H1 (cell line): ENCODE measurements at regions not wholly inside any gene's neighbourhood (a gene's known extent, or its start where the extent isn't known, plus 50 kb on each side); places are given as distances from the start of the nearest gene placed in this dataset.

Experiments
- CTCF ChIA-PET: fragments of 300-600 bp; sonication (Branson Sonifier 250); formaldehyde crosslinking; loops from one replicate; lab custom pipeline; 2021; ENCODE audit not compliant: partially characterized antibody; lab: Charles Lee
- POLR2A ChIA-PET: fragments of 300-600 bp; sonication (Branson Sonifier 250); formaldehyde crosslinking; loops from one replicate; lab custom pipeline; 2021; ENCODE audit warnings: inconsistent platforms; ENCODE audit not compliant: partially characterized antibody; lab: Charles Lee
- DNase-seq, 2 experiments: peaks; one replicate each; pipeline versions ENCODE4 v3.0.0 to v3.0.0-alpha.2; 2010 to 2022; ENCODE audit warnings: low spot score in 2 of 2, low read depth in 1 of 2, mixed read lengths in 1 of 2
- FAIRE-seq: peaks from 2 replicates; lab custom pipeline; 2011; peaks lifted over from hg19 to GRCh38; lab: Jason Lieb, UNC
- H2AFZ ChIP-seq: 2 replicates; pipeline ENCODE4 v1.8.1; 2012; ENCODE audit warnings: low read length, inconsistent platforms
- H2AK5ac ChIP-seq: 2 replicates; pipeline ENCODE4 v1.6.1; 2013; ENCODE audit warnings: low read depth, low read length
- H2BK120ac ChIP-seq: replicated peaks from 2 replicates; pipeline ENCODE3; 2013; ENCODE audit warnings: low read depth, low read length, inconsistent platforms
- H2BK12ac ChIP-seq: 2 replicates; pipeline ENCODE4 v1.6.1; 2013; ENCODE audit warnings: low read depth, low read length
- H2BK15ac ChIP-seq: 2 replicates; pipeline ENCODE4 v1.6.1; 2013; ENCODE audit warnings: low read length
- H2BK20ac ChIP-seq: 2 replicates; pipeline ENCODE4 v1.6.1; 2013; ENCODE audit warnings: low read length
- H2BK5ac ChIP-seq: 2 replicates; pipeline ENCODE4 v1.6.1; 2013; ENCODE audit warnings: low read depth, low read length
- H3K14ac ChIP-seq: 2 replicates; pipeline ENCODE4 v1.6.1; 2013; ENCODE audit warnings: inconsistent platforms; ENCODE audit not compliant: insufficient read length
- H3K18ac ChIP-seq: 2 replicates; pipeline ENCODE4 v1.6.1; 2013; ENCODE audit warnings: low read length; ENCODE audit errors: extremely low read depth
- H3K23ac ChIP-seq: 2 replicates; pipeline ENCODE4 v1.6.1; 2013; ENCODE audit warnings: inconsistent platforms; ENCODE audit not compliant: insufficient read length
- H3K23me2 ChIP-seq: 2 replicates; pipeline ENCODE4 v1.6.1; 2013; ENCODE audit warnings: low read depth, low read length
- H3K27ac ChIP-seq: 2 replicates; pipeline ENCODE4 v1.6.1; 2011; ENCODE audit warnings: low read depth, low read length, inconsistent platforms
- H3K27me3 ChIP-seq, 4 experiments: replicated peaks in 1 of 4; 1 replicate in 1 of 4; 2 replicates in 3 of 4; pipeline versions ENCODE4 v1.6.1 to v1.8.1; 2011 to 2013; ENCODE audit warnings: low read length in 3 of 4, mild to moderate bottlenecking in 3 of 4, inconsistent platforms in 2 of 4, mixed read lengths in 2 of 4, moderate library complexity in 1 of 4; ENCODE audit not compliant: control insufficient read depth in 3 of 4, insufficient read depth in 3 of 4; ENCODE audit errors: extremely low read depth in 1 of 4
- H3K36me3 ChIP-seq, 4 experiments: 2 replicates each; pipeline versions ENCODE4 v1.6.1 to v1.8.1; 2011 to 2013; ENCODE audit warnings: mild to moderate bottlenecking in 4 of 4, low read length in 3 of 4, moderate library complexity in 2 of 4, control low read depth in 1 of 4, inconsistent platforms in 1 of 4; ENCODE audit not compliant: insufficient read depth in 4 of 4, control insufficient read depth in 2 of 4
- H3K4ac ChIP-seq: replicated peaks from 2 replicates; pipeline ENCODE3; 2013; ENCODE audit warnings: low read length, low read depth, mixed read lengths, inconsistent platforms; ENCODE audit not compliant: insufficient read length
- H3K4me1 ChIP-seq, 4 experiments: replicated peaks in 1 of 4; 1 replicate in 1 of 4; 2 replicates in 3 of 4; pipeline versions ENCODE4 v1.6.1 to v1.8.1; 2011 to 2013; ENCODE audit warnings: low read length in 3 of 4, inconsistent platforms in 2 of 4, mixed read lengths in 1 of 4; ENCODE audit not compliant: insufficient read depth in 4 of 4, control insufficient read depth in 3 of 4
- H3K4me2 ChIP-seq, 2 experiments: 2 replicates each; pipeline versions ENCODE4 v1.6.1 to v1.8.1; 2011 to 2013; ENCODE audit warnings: low read depth in 2 of 2, low read length in 2 of 2, control low read depth in 1 of 2, inconsistent platforms in 1 of 2, mild to moderate bottlenecking in 1 of 2; ENCODE audit not compliant: insufficient read depth in 1 of 2
- H3K4me3 ChIP-seq, 4 experiments: fragments of 200-600, 300-600 bp in 1 of 4; sonication (generic), shearing (Covaris generic), sonication (Bioruptor Twin) in 1 of 4; 2 replicates each; pipeline versions ENCODE4 v1.5.1 to v1.8.1; 2011 to 2016; ENCODE audit warnings: low read length in 4 of 4, low read depth in 3 of 4, control low read depth in 2 of 4, inconsistent platforms in 2 of 4, mild to moderate bottlenecking in 2 of 4, mixed read lengths in 1 of 4, moderate library complexity in 1 of 4; ENCODE audit not compliant: insufficient read depth in 2 of 4; ENCODE audit errors: extremely low read depth in 1 of 4
- H3K56ac ChIP-seq: replicated peaks from 2 replicates; pipeline ENCODE3; 2013; ENCODE audit warnings: low read depth, mild to moderate bottlenecking, mixed read lengths, low read length, inconsistent platforms; ENCODE audit not compliant: insufficient read length
- H3K79me1 ChIP-seq: 2 replicates; pipeline ENCODE4 v1.6.1; 2013; ENCODE audit warnings: low read depth, low read length, control low read depth
- H3K79me2 ChIP-seq, 2 experiments: 2 replicates each; pipeline versions ENCODE4 v1.6.1 to v1.8.1; 2012 to 2013; ENCODE audit warnings: low read length in 2 of 2, mild to moderate bottlenecking in 2 of 2, inconsistent platforms in 1 of 2; ENCODE audit not compliant: insufficient read depth in 2 of 2, control insufficient read depth in 1 of 2
- H3K9ac ChIP-seq, 4 experiments: replicated peaks in 1 of 4; 1 replicate in 1 of 4; 2 replicates in 3 of 4; pipeline versions ENCODE4 v1.6.1 to v1.8.1; 2011 to 2013; ENCODE audit warnings: low read depth in 3 of 4, low read length in 3 of 4, control low read depth in 2 of 4, mild to moderate bottlenecking in 2 of 4, moderate library complexity in 2 of 4, inconsistent platforms in 1 of 4; ENCODE audit errors: extremely low read depth in 1 of 4
- H3K9me3 ChIP-seq, 2 experiments: 2 replicates each; pipeline versions ENCODE4 v1.6.1 to v1.8.1; 2012 to 2013; ENCODE audit warnings: mild to moderate bottlenecking in 2 of 2, moderate library complexity in 2 of 2, control low read depth in 1 of 2, inconsistent platforms in 1 of 2, low read depth in 1 of 2, low read length in 1 of 2, mixed read lengths in 1 of 2; ENCODE audit not compliant: insufficient read depth in 2 of 2
- H4K20me1 ChIP-seq, 2 experiments: replicated peaks in 1 of 2; 2 replicates each; pipeline versions ENCODE3 to v1.8.1; 2011 to 2013; ENCODE audit warnings: inconsistent platforms in 2 of 2, low read length in 2 of 2, mild to moderate bottlenecking in 1 of 2; ENCODE audit not compliant: insufficient read depth in 2 of 2, control insufficient read depth in 1 of 2
- H4K5ac ChIP-seq: 2 replicates; pipeline ENCODE4 v1.6.1; 2013; ENCODE audit warnings: low read length, low read depth, mixed read lengths, inconsistent platforms; ENCODE audit not compliant: insufficient read length
- H4K8ac ChIP-seq: 2 replicates; pipeline ENCODE4 v1.8.0; 2013; ENCODE audit warnings: mild to moderate bottlenecking, moderate library complexity, low read length, inconsistent platforms; ENCODE audit not compliant: insufficient read depth; ENCODE audit errors: extremely low read depth
- H4K91ac ChIP-seq: replicated peaks from 2 replicates; pipeline ENCODE3; 2013; ENCODE audit warnings: low read length, mixed read lengths, inconsistent platforms; ENCODE audit not compliant: insufficient read length
- EP300 ChIP-seq, 2 experiments: IDR thresholded peaks; 1 replicate in 1 of 2; 2 replicates in 1 of 2; pipeline ENCODE4 v1.6.1; 2011 to 2012; ENCODE audit warnings: low read depth in 2 of 2, low read length in 2 of 2, mild to moderate bottlenecking in 2 of 2, borderline replicate concordance in 1 of 2, inconsistent platforms in 1 of 2, moderate library complexity in 1 of 2
- EZH2 ChIP-seq: fragments of 200-600 bp; sonication (generic); IDR thresholded peaks from 2 replicates; pipeline ENCODE4 v1.7.1; 2012; ENCODE audit warnings: low read depth, mild to moderate bottlenecking, moderate library complexity, low read length, inconsistent platforms; ENCODE audit not compliant: severe bottlenecking
- HDAC2 ChIP-seq, 2 experiments: fragments of 300-600 bp in 1 of 2; sonication (generic) in 1 of 2; IDR thresholded peaks; 2 replicates each; pipeline ENCODE4 v1.6.1; 2011 to 2012; ENCODE audit warnings: low read depth in 2 of 2, low read length in 2 of 2, mild to moderate bottlenecking in 2 of 2, moderate library complexity in 2 of 2, borderline replicate concordance in 1 of 2, inconsistent platforms in 1 of 2
- POLR2AphosphoS5 ChIP-seq: IDR thresholded peaks from 2 replicates; pipeline ENCODE4 v1.6.1; 2011; ENCODE audit warnings: low read depth, low read length
- RBBP5 ChIP-seq: IDR thresholded peaks from 2 replicates; pipeline ENCODE4 v1.7.1; 2012; ENCODE audit warnings: low read depth, mild to moderate bottlenecking, inconsistent platforms, low read length, moderate library complexity, borderline replicate concordance
- TEAD4 ChIP-seq: IDR thresholded peaks from 2 replicates; pipeline ENCODE4 v1.6.1; 2012; ENCODE audit warnings: low read depth, low read length, inconsistent platforms, mixed read lengths
- WGBS, 2 experiments: shearing (Covaris generic) in 1 of 2; methylation state at CpG; one replicate each; pipeline versions ENCODE4 v1.1.6 to v1.1.7; 2013 to 2015; ENCODE audit warnings: low lambda C conversion rate in 2 of 2, mixed read lengths in 2 of 2, inconsistent platforms in 1 of 2, low coverage in 1 of 2, missing lambda C conversion rate in 1 of 2; ENCODE audit not compliant: insufficient replicate concordance in 2 of 2, insufficient coverage in 1 of 2, insufficient read length in 1 of 2; ENCODE audit errors: extremely low coverage in 1 of 2, missing lambda C conversion rate in 1 of 2; 5-methylcytosine and 5-hydroxymethylcytosine counted together

GRCh38 chr5:112064956-112065355, 308.0 kb upstream of the NREP start:
- H3K9ac ChIP-seq: no peak overlapping the region

More at GRCh38 chr5:112064956-112065355, 308.0 kb upstream of the NREP start:
- H3K4me3 ChIP-seq: no peak overlapping the region
- H3K27me3 ChIP-seq: no peaks in the 10 kb centered on the region
- no peaks in the 10 kb centered on the region for H4K20me1 ChIP-seq
- no peaks in the 10 kb centered on the region for H3K36me3 ChIP-seq
- no peak overlapping the region for H3K18ac ChIP-seq
- H3K79me1 ChIP-seq: no peaks in the 10 kb centered on the region
- ChIA-PET CTCF (interaction anchor here (0.6 to 1.0 kb wide), 3 partner anchors 59 to 502 kb away, joined by 3 to 4 read pairs (median 3); no protein-coding TSS in a partner anchor), POLR2A (no interaction called here)
- no peak overlapping the region for H4K8ac ChIP-seq
- no peak overlapping the region for H3K4me2 ChIP-seq
- DNase-seq (no peak), FAIRE-seq (no peak)
- 89% methylated on average over 2 of the region's 2 CpGs; no CpG with 5 or more reads in 1 of the 2 experiments for WGBS, 2 experiments
- H2BK120ac ChIP-seq: no peak overlapping the region
- peaks cover 0 to 4% (median under 1%) of the 10 kb centered on the region in 4 experiments; a peak in 3 of 7 replicates for H3K4me1 ChIP-seq
- no peak overlapping the region for H3K14ac ChIP-seq
- no peaks in the 10 kb centered on the region for H3K9me3 ChIP-seq
- no peak overlapping the region for H2BK20ac ChIP-seq
- no peak overlapping the region for H2AK5ac ChIP-seq
- no peaks in the 10 kb centered on the region for H3K79me2 ChIP-seq
- TF ChIP-seq EZH2 (no peak), HDAC2 (IDR thresholded peaks at IDR 0.05; ENCODE audit: borderline replicate concordance in 1 of 2, low read depth in 2 of 2, low read length in 2 of 2) (no peak), TEAD4 (no peak), EP300 (IDR thresholded peaks at IDR 0.05; ENCODE audit: borderline replicate concordance in 1 of 2, low read depth in 2 of 2, low read length in 2 of 2) (no peak), POLR2AphosphoS5 (no peak), RBBP5 (no peak)
- H3K27ac ChIP-seq: no peak overlapping the region
- no peak overlapping the region for H4K5ac ChIP-seq
- no peak overlapping the region for H2BK15ac ChIP-seq
- no peak overlapping the region for H2BK5ac ChIP-seq
- H2BK12ac ChIP-seq: no peak overlapping the region
- H3K23me2 ChIP-seq: no peaks in the 10 kb centered on the region
- H4K91ac ChIP-seq: no peak overlapping the region
- no peak overlapping the region for H3K23ac ChIP-seq
- no peak overlapping the region for H3K56ac ChIP-seq
- H3K4ac ChIP-seq: no peak overlapping the region
- H2AFZ ChIP-seq: no peak overlapping the region
